GM18519 (cell line): ENCODE measurements at regions not wholly inside any gene's neighbourhood (a gene's known extent, or its start where the extent isn't known, plus 50 kb on each side); places are given as distances from the start of the nearest gene placed in this dataset.

ENCODE experiments used
- ATAC-seq: cut with Tn5 transposase; IDR thresholded peaks from one replicate; pipeline ENCODE4 v1.9.1; 2021; ENCODE audit warnings: mild to moderate bottlenecking, moderate library complexity; ENCODE audit not compliant: unreplicated experiment, low FRiP score

DNA sequence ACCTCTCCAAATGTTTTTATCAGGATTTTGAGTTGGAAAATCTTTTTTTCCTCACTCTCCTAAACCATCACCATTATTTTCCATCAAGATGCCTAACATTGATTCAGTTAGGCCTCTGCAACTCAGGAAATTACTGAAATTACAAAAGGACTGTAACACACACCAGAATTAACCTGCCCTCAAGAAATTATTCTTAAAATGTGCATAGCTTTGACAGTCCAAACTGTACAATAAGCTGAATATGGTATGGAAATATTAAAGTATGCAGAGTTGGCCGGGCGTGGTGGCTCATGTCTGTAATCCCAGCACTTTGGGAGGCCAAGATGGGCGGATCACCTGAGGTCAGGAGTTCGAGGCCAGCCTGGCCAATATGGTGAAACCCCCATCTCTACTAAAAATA, 50.2 kb upstream of the PHLPP1 start:
- no peak for ATAC-seq
